Neural cell (in vitro differentiated cells): ENCODE measurements at regions not wholly inside any gene's neighbourhood (a gene's known extent, or its start where the extent isn't known, plus 50 kb on each side); places are given as distances from the start of the nearest gene placed in this dataset.

Experiments used
- H2AFZ ChIP-seq: fragments of 200-600, 300-800 bp; sonication (generic), shearing (Covaris generic); 2 replicates; pipeline ENCODE4 v1.6.0; 2014; ENCODE audit warnings: low read depth, mild to moderate bottlenecking, antibody characterized with exemption, low read length, moderate library complexity
- H3F3A ChIP-seq: fragments of 200-600 bp; shearing (Covaris generic); 2 replicates; pipeline ENCODE4 v1.6.1; 2016; ENCODE audit warnings: mild to moderate bottlenecking, moderate library complexity, mixed read lengths, antibody characterized with exemption, low read length; ENCODE audit not compliant: insufficient read depth, poor library complexity, severe bottlenecking
- H3K27ac ChIP-seq: fragments of 200-600, 300-800 bp; sonication (generic), shearing (Covaris generic); 2 replicates; pipeline ENCODE4 v1.5.1; 2014; ENCODE audit warnings: mild to moderate bottlenecking, low read length, moderate library complexity
- H3K27me3 ChIP-seq: fragments of 300-800, 200-600 bp; sonication (generic), shearing (Covaris generic); 2 replicates; pipeline ENCODE4 v1.6.0; 2014; ENCODE audit warnings: mild to moderate bottlenecking, low read depth, low read length, moderate library complexity; ENCODE audit not compliant: insufficient read depth
- H3K36me3 ChIP-seq: fragments of 300-800, 200-600 bp; sonication (generic), shearing (Covaris generic); 2 replicates; pipeline ENCODE4 v1.5.1; 2014; ENCODE audit warnings: mild to moderate bottlenecking, antibody characterized with exemption, low read length, moderate library complexity; ENCODE audit not compliant: insufficient read depth
- H3K4me2 ChIP-seq: fragments of 300-800, 200-600 bp; sonication (generic), shearing (Covaris generic); 2 replicates; pipeline ENCODE4 v1.6.0; 2014; ENCODE audit warnings: mild to moderate bottlenecking, low read length
- H3K4me3 ChIP-seq: fragments of 300-800, 200-600 bp; sonication (generic), shearing (Covaris generic); 2 replicates; pipeline ENCODE4 v1.5.1; 2014; ENCODE audit warnings: mild to moderate bottlenecking, low read length, moderate library complexity
- H3K79me2 ChIP-seq: fragments of 200-600 bp; shearing (Covaris generic); replicated peaks from 2 replicates; pipeline ENCODE4 v1.6.0; 2014; ENCODE audit warnings: mild to moderate bottlenecking, low read length, moderate library complexity; ENCODE audit not compliant: insufficient read depth
- H3K9ac ChIP-seq: fragments of 300-800, 200-600 bp; sonication (generic), shearing (Covaris generic); 2 replicates; pipeline ENCODE4 v1.6.1; 2016; ENCODE audit warnings: mild to moderate bottlenecking, low read length, mixed read lengths
- H3K9me2 ChIP-seq: fragments of 200-600 bp; shearing (Covaris generic); 2 replicates; pipeline ENCODE4 v1.6.1; 2016; ENCODE audit warnings: mild to moderate bottlenecking, low read length, mixed read lengths; ENCODE audit not compliant: insufficient read depth
- H3K9me3 ChIP-seq: fragments of 200-600, 300-800 bp; sonication (generic), shearing (Covaris generic); 2 replicates; pipeline ENCODE4 v1.6.1; 2016; ENCODE audit warnings: mild to moderate bottlenecking, mixed run types, low read length, moderate library complexity, mixed read lengths
- H4K20me1 ChIP-seq: fragments of 200-600 bp; shearing (Covaris generic); 2 replicates; pipeline ENCODE4 v1.6.1; 2016; ENCODE audit warnings: mild to moderate bottlenecking, mixed run types; ENCODE audit not compliant: insufficient read depth
- CTCF ChIP-seq: fragments of 450-650 bp; IDR thresholded peaks from 2 replicates; pipeline ENCODE4 v1.5.1; 2014; ENCODE audit warnings: antibody characterized with exemption, mild to moderate bottlenecking, moderate library complexity; ENCODE audit not compliant: poor library complexity, severe bottlenecking
- EP300 ChIP-seq: fragments of 450-650 bp; conservative IDR thresholded peaks from 2 replicates; pipeline ENCODE4 v1.6.1; 2014; ENCODE audit warnings: antibody characterized with exemption, mild to moderate bottlenecking, moderate library complexity; ENCODE audit not compliant: poor library complexity, severe bottlenecking
- EZH2 ChIP-seq: fragments of 200-600, 300-800 bp; shearing (Covaris generic), sonication (generic); IDR thresholded peaks from 2 replicates; pipeline ENCODE4 v1.6.1; 2014; ENCODE audit warnings: antibody characterized with exemption, low read length, borderline replicate concordance, mild to moderate bottlenecking; ENCODE audit not compliant: insufficient read depth, poor library complexity, severe bottlenecking
- MXI1 ChIP-seq: fragments of 450-650 bp; conservative IDR thresholded peaks from 2 replicates; pipeline ENCODE4 v1.6.1; 2014; ENCODE audit warnings: antibody characterized with exemption, mild to moderate bottlenecking; ENCODE audit not compliant: poor library complexity, severe bottlenecking
- POLR2AphosphoS5 ChIP-seq: IDR thresholded peaks from 2 replicates; pipeline ENCODE4 v1.6.1; 2012
- RAD21 ChIP-seq: fragments of 450-650 bp; conservative IDR thresholded peaks from 2 replicates; pipeline ENCODE4 v1.6.1; 2014; ENCODE audit warnings: antibody characterized with exemption, mild to moderate bottlenecking, moderate library complexity
- REST ChIP-seq: IDR thresholded peaks from 2 replicates; pipeline ENCODE4 v1.6.1; 2012; ENCODE audit warnings: borderline replicate concordance
- SMC3 ChIP-seq: fragments of 450-650 bp; conservative IDR thresholded peaks from 2 replicates; pipeline ENCODE4 v1.6.1; 2014; ENCODE audit warnings: antibody characterized with exemption, mild to moderate bottlenecking, moderate library complexity; ENCODE audit not compliant: poor library complexity
- TAF1 ChIP-seq: IDR thresholded peaks from 2 replicates; pipeline ENCODE4 v1.6.1; 2012; ENCODE audit warnings: low read depth

- no peaks in the 10 kb centered on the region for H3F3A ChIP-seq
- no peaks in the 10 kb centered on the region for H3K36me3 ChIP-seq
- H2AFZ ChIP-seq: no peak overlapping the region
- no peak overlapping the region for H3K4me2 ChIP-seq
- no peak overlapping the region for H3K4me3 ChIP-seq
- no peaks in the 10 kb centered on the region for H3K9me2 ChIP-seq
- no peaks in the 10 kb centered on the region for H4K20me1 ChIP-seq
- TF ChIP-seq CTCF (no peak), SMC3 (no peak), REST (no peak), RAD21 (no peak), POLR2AphosphoS5 (no peak), TAF1 (no peak), MXI1 (no peak), EZH2 (no peak), EP300 (no peak)
- no peak overlapping the region for H3K9ac ChIP-seq
- no peak overlapping the region for H3K27ac ChIP-seq
- H3K79me2 ChIP-seq: no peaks in the 10 kb centered on the region
- H3K9me3 ChIP-seq: no peaks in the 10 kb centered on the region
- H3K27me3 ChIP-seq: no peaks in the 10 kb centered on the region
Observed at GRCh38 chr5:160903076-160903475, 51.1 kb upstream of the ATP10B start.
